T-helper 17 cell (primary cell): ENCODE measurements at regions not wholly inside any gene's neighbourhood (a gene's known extent, or its start where the extent isn't known, plus 50 kb on each side); places are given as distances from the start of the nearest gene placed in this dataset.
"Not testable (repeated sequence)": the region's sequence is repeated elsewhere in the genome, so short reads cannot be mapped to it uniquely, and the experiment has no call there.

Experiments used
- ATAC-seq: fragments of 150-1000 bp; cut with Tn5 transposase; 2 replicates; pipeline ENCODE4 v1.10.0; 2021; ENCODE audit warnings: mild to moderate bottlenecking, moderate library complexity
- DNase-seq, 3 donors: peaks; one replicate each; pipeline versions ENCODE4 v3.0.0 to v3.0.0-alpha.2; 2020 to 2021
- H3K9me3 ChIP-seq: one replicate; pipeline ENCODE4 v1.7.0; 2013; ENCODE audit warnings: low read length, mild to moderate bottlenecking; ENCODE audit not compliant: control insufficient read depth, poor library complexity, severe bottlenecking
- H3K27ac Mint-ChIP-seq: one replicate; pipeline ENCODE4 v1.8.0; 2022; ENCODE audit warnings: mild to moderate bottlenecking, moderate library complexity, mixed read lengths
- H3K27me3 Mint-ChIP-seq: one replicate; pipeline ENCODE4 v1.8.0; 2022; ENCODE audit warnings: mixed read lengths
- H3K36me3 Mint-ChIP-seq: one replicate; pipeline ENCODE4 v1.8.0; 2022; ENCODE audit warnings: low read depth, mixed read lengths
- H3K4me1 Mint-ChIP-seq: one replicate; pipeline ENCODE4 v1.8.0; 2022; ENCODE audit warnings: mild to moderate bottlenecking, mixed read lengths
- H3K4me3 Mint-ChIP-seq: one replicate; pipeline ENCODE4 v1.8.0; 2022; ENCODE audit warnings: mild to moderate bottlenecking, moderate library complexity, mixed read lengths

GRCh38 chr4:1569461-1570151 is 114.5 kb downstream of the FAM53A start:
- peaks cover 4% of the 10 kb centered on the region for H3K27me3 Mint-ChIP-seq
- no peak for ATAC-seq
- no peaks in the 10 kb centered on the region for H3K36me3 Mint-ChIP-seq
- no peak for DNase-seq
- H3K27ac Mint-ChIP-seq, result no peak overlapping the region
- peaks cover 7% of the 10 kb centered on the region for H3K4me1 Mint-ChIP-seq
- H3K9me3 ChIP-seq, result no peaks in the 10 kb centered on the region
- no peak overlapping the region for H3K4me3 Mint-ChIP-seq

GRCh38 chr4:1568855-1569460 is 115.2 kb downstream of the FAM53A start:
- H3K36me3 Mint-ChIP-seq, result no peaks in the 10 kb centered on the region
- DNase-seq (no peak), ATAC-seq (no peak)
- H3K4me1 Mint-ChIP-seq, result peaks cover 9% of the 10 kb centered on the region
- H3K27me3 Mint-ChIP-seq, result peaks cover 4% of the 10 kb centered on the region
- H3K9me3 ChIP-seq, result no peaks in the 10 kb centered on the region
- H3K4me3 Mint-ChIP-seq, result no peak overlapping the region
- no peak overlapping the region for H3K27ac Mint-ChIP-seq

- H3K4me1 Mint-ChIP-seq, result peaks cover 7% of the 10 kb centered on the region
- no peak overlapping the region for H3K4me3 Mint-ChIP-seq
- no peak for DNase-seq
- peaks cover 4% of the 10 kb centered on the region for H3K27me3 Mint-ChIP-seq
- H3K36me3 Mint-ChIP-seq, result no peaks in the 10 kb centered on the region
- H3K27ac Mint-ChIP-seq, result no peak overlapping the region
- ATAC-seq, result no peak
- H3K9me3 ChIP-seq, result no peaks in the 10 kb centered on the region
These were observed 116.1 kb downstream of the FAM53A start for GRCh38 chr4:1567808-1568581.

GRCh38 chr4:1567519-1567807 is 116.7 kb downstream of the FAM53A start:
- peaks cover 4% of the 10 kb centered on the region for H3K27me3 Mint-ChIP-seq
- ATAC-seq, result no peak
- H3K27ac Mint-ChIP-seq, result no peak overlapping the region
- no peak overlapping the region for H3K4me3 Mint-ChIP-seq
- no peaks in the 10 kb centered on the region for H3K36me3 Mint-ChIP-seq
- no peak for DNase-seq
- H3K4me1 Mint-ChIP-seq, result peaks cover 7% of the 10 kb centered on the region
- no peaks in the 10 kb centered on the region for H3K9me3 ChIP-seq

GRCh38 chr4:1566838-1567518 is 117.1 kb downstream of the FAM53A start:
- H3K36me3 Mint-ChIP-seq, result no peaks in the 10 kb centered on the region
- ATAC-seq, result no peak
- no peak overlapping the region for H3K4me3 Mint-ChIP-seq
- no peaks in the 10 kb centered on the region for H3K9me3 ChIP-seq
- peaks cover 4% of the 10 kb centered on the region for H3K27me3 Mint-ChIP-seq
- H3K4me1 Mint-ChIP-seq, result peaks cover 7% of the 10 kb centered on the region
- DNase-seq, result no peak
- no peak overlapping the region for H3K27ac Mint-ChIP-seq

- peak; percentile 43 for ATAC-seq
- DNase-seq, H3K4me1 Mint-ChIP-seq, H3K9me3 ChIP-seq, H3K36me3 Mint-ChIP-seq, H3K27me3 Mint-ChIP-seq, H3K27ac Mint-ChIP-seq: not testable (repeated sequence)
- H3K4me3 Mint-ChIP-seq, result peak overlapping the region; percentile 88
These were observed 117.7 kb downstream of the FAM53A start for GRCh38 chr4:1566301-1566837.

- no peak for DNase-seq
- no peaks in the 10 kb centered on the region for H3K9me3 ChIP-seq
- H3K27me3 Mint-ChIP-seq, result peaks cover 8% of the 10 kb centered on the region
- no peaks in the 10 kb centered on the region for H3K36me3 Mint-ChIP-seq
- H3K4me1 Mint-ChIP-seq, result peaks cover 7% of the 10 kb centered on the region
- H3K27ac Mint-ChIP-seq, result no peak overlapping the region
- ATAC-seq, result peak; percentile 75
- peak overlapping the region; percentile 88 for H3K4me3 Mint-ChIP-seq
These were observed 118.4 kb downstream of the FAM53A start for GRCh38 chr4:1565598-1566295.

GRCh38 chr4:1564535-1565375 is 119.4 kb downstream of the FAM53A start:
- Mint-ChIP-seq H3K4me1 (peaks cover 7% of the 10 kb centered on the region), H3K36me3 (no peaks in the 10 kb centered on the region), H3K4me3 (no peak overlapping the region), H3K27me3 (peaks cover 6% of the 10 kb centered on the region), H3K27ac (no peak overlapping the region)
- H3K9me3 ChIP-seq, result no peaks in the 10 kb centered on the region
- ATAC-seq, result no peak
- no peak for DNase-seq

- Mint-ChIP-seq H3K27ac (no peak overlapping the region), H3K4me1 (peaks cover 7% of the 10 kb centered on the region), H3K27me3 (peaks cover 5% of the 10 kb centered on the region), H3K36me3 (no peaks in the 10 kb centered on the region), H3K4me3 (no peak overlapping the region)
- H3K9me3 ChIP-seq, result no peaks in the 10 kb centered on the region
- DNase-seq, result no peak
- ATAC-seq, result no peak
These were observed 120.2 kb downstream of the FAM53A start for GRCh38 chr4:1563768-1564485.

- no peak for DNase-seq
- Mint-ChIP-seq H3K4me3 (no peak overlapping the region), H3K27ac (no peak overlapping the region), H3K4me1 (peaks cover 7% of the 10 kb centered on the region), H3K27me3 (peaks cover 5% of the 10 kb centered on the region), H3K36me3 (no peaks in the 10 kb centered on the region)
- H3K9me3 ChIP-seq, result no peaks in the 10 kb centered on the region
- no peak for ATAC-seq
These were observed 120.9 kb downstream of the FAM53A start for GRCh38 chr4:1563241-1563640.

GRCh38 chr4:1562771-1563170 is 121.3 kb downstream of the FAM53A start:
- H3K9me3 ChIP-seq, result no peaks in the 10 kb centered on the region
- Mint-ChIP-seq H3K4me1 (peaks cover 7% of the 10 kb centered on the region), H3K4me3 (no peak overlapping the region), H3K36me3 (no peaks in the 10 kb centered on the region), H3K27me3 (peaks cover 9% of the 10 kb centered on the region), H3K27ac (no peak overlapping the region)
- DNase-seq, result no peak
- ATAC-seq, result no peak

GRCh38 chr4:1562371-1562770 is 121.7 kb downstream of the FAM53A start:
- ATAC-seq (no peak), DNase-seq (no peak)
- H3K27me3 Mint-ChIP-seq, result peaks cover 9% of the 10 kb centered on the region
- no peak overlapping the region for H3K27ac Mint-ChIP-seq
- H3K36me3 Mint-ChIP-seq, result no peaks in the 10 kb centered on the region
- H3K4me1 Mint-ChIP-seq, result peaks cover 7% of the 10 kb centered on the region
- H3K4me3 Mint-ChIP-seq, result no peak overlapping the region
- no peaks in the 10 kb centered on the region for H3K9me3 ChIP-seq
